GM12891 (cell line): ENCODE measurements at regions not wholly inside any gene's neighbourhood (a gene's known extent, or its start where the extent isn't known, plus 50 kb on each side); places are given as distances from the start of the nearest gene placed in this dataset.

Experiments
- POLR2A ChIP-seq: IDR thresholded peaks from 2 replicates; pipeline ENCODE4 v1.6.1; 2011; ENCODE audit warnings: low read depth, low read length, control low read depth
- POLR2AphosphoS5 ChIP-seq: IDR thresholded peaks from 2 replicates; pipeline ENCODE4 v1.6.1; 2011; ENCODE audit warnings: low read depth, low read length, control low read depth
- SPI1 ChIP-seq: IDR thresholded peaks from 2 replicates; pipeline ENCODE4 v1.6.1; 2011; ENCODE audit warnings: low read depth, low read length, control low read depth
- TAF1 ChIP-seq: IDR thresholded peaks from 2 replicates; pipeline ENCODE4 v1.6.1; 2011; ENCODE audit warnings: low read depth, low read length, control low read depth

DNA sequence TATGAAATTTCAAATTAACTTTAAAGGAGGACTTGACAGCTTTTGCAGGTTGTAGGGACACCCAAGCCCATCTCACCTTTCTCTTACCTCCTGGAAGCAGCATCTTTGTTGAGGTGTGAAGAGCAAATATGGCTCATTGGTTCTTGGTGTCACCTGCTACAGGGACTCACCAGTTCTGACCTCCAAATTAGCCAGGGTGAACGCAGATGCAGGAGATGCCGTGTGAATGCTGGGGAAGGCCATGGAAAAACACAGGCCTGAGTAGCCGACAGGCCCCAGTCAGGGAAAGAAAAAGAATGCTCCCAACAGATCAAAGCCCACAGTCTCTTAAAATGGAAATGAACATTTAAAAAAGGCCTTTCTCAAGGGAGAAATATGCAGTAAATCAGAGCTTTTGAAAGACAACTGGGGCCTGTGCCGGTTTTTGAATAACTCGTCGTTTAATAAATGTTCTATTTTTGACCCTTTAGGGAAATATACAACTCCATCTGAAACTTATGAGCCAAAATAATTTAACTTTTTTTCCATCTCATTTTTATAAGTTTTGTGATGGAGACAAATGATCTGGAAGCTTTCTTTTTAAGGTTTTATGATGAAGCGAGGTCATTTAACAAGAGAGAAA is 167.5 kb downstream of the CD83 start:
- TF ChIP-seq POLR2AphosphoS5 (no peak), TAF1 (no peak), POLR2A (no peak), SPI1 (no peak)
